HCT116 (cell line): ENCODE measurements at regions not wholly inside any gene's neighbourhood (a gene's known extent, or its start where the extent isn't known, plus 50 kb on each side); places are given as distances from the start of the nearest gene placed in this dataset.

ENCODE experiments used
- ATAC-seq: fragments of 200-7000 bp; cut with Tn5 transposase; 2 replicates; pipeline ENCODE4 v1.9.1; 2020; ENCODE audit warnings: mild to moderate bottlenecking, moderate library complexity
- BruUV-seq: library from RNA; stranded (reverse); fragments of 400-500 nt; replicated peaks from 2 replicates; lab custom pipeline; 2021; lab: Mats Ljungman, UMichigan
- CTCF ChIA-PET: fragments of 300-600 bp; sonication (Branson Sonifier 250); formaldehyde crosslinking; loops from one replicate; lab custom pipeline; 2021; ENCODE audit warnings: antibody characterized with exemption; lab: Charles Lee
- POLR2A ChIA-PET: fragments of 300-600, 350-600 bp; sonication (Branson Sonifier 250); formaldehyde crosslinking; loops from one replicate; lab custom pipeline; 2021; ENCODE audit warnings: antibody characterized with exemption; lab: Charles Lee
- RAD21 ChIA-PET, 2 experiments: fragments of 300-600 bp; sonication (Branson Sonifier 250); formaldehyde crosslinking; loops; one replicate each; lab custom pipeline; 2023; ENCODE audit warnings: low total read pairs in 2 of 2; ENCODE audit not compliant: uncharacterized antibody in 2 of 2, unreplicated experiment in 2 of 2, low non-redundant PET in 1 of 2; lab: Charles Lee
- DNase-seq: peaks from one replicate; pipeline ENCODE4 v3.0.0-alpha.2; 2010; ENCODE audit warnings: low read depth, low spot score
- H2AFZ ChIP-seq: fragments of 200-600 bp; shearing (Covaris generic), sonication (generic); 2 replicates; pipeline ENCODE4 v1.6.1; 2017; ENCODE audit warnings: low read depth, mixed run types, mixed read lengths, antibody characterized with exemption, low read length; ENCODE audit not compliant: poor library complexity, severe bottlenecking
- H3K27ac ChIP-seq: 2 replicates; pipeline ENCODE4 v1.5.1; 2012; ENCODE audit warnings: low read depth, low read length
- H3K27me3 ChIP-seq: fragments of 200-600 bp; sonication (generic); 2 replicates; pipeline ENCODE4 v1.6.1; 2016; ENCODE audit warnings: mixed run types, low read length, mixed read lengths; ENCODE audit not compliant: insufficient read depth
- H3K36me3 ChIP-seq, 2 experiments: fragments of 200-500 bp in 1 of 2; fragments of 200-600 bp in 1 of 2; sonication (Bioruptor generic) in 1 of 2; sonication (generic) in 1 of 2; 2 replicates each; pipeline versions ENCODE4 v1.5.1 to v1.6.1; 2014 to 2016; ENCODE audit warnings: low read length in 2 of 2, inconsistent platforms in 1 of 2, mixed read lengths in 1 of 2, mixed run types in 1 of 2; ENCODE audit not compliant: insufficient read depth in 2 of 2, control insufficient read depth in 1 of 2
- H3K4me1 ChIP-seq, 2 experiments: fragments of 200-600 bp in 1 of 2; sonication (generic) in 1 of 2; 2 replicates each; pipeline versions ENCODE4 v1.5.1 to v1.6.1; 2012 to 2017; ENCODE audit warnings: low read length in 2 of 2, inconsistent platforms in 1 of 2, mild to moderate bottlenecking in 1 of 2, mixed read lengths in 1 of 2, mixed run types in 1 of 2, moderate library complexity in 1 of 2; ENCODE audit not compliant: insufficient read depth in 2 of 2, control insufficient read depth in 1 of 2
- H3K4me2 ChIP-seq: fragments of 200-600 bp; sonication (generic); 2 replicates; pipeline ENCODE4 v1.6.1; 2017; ENCODE audit warnings: mixed run types, low read length, mixed read lengths
- H3K4me3 ChIP-seq, 2 experiments: fragments of 200-600 bp in 1 of 2; sonication (generic) in 1 of 2; replicated peaks in 1 of 2; 2 replicates each; pipeline ENCODE4 v1.5.1; 2011 to 2016; ENCODE audit warnings: low read length in 2 of 2, control low read depth in 1 of 2, low read depth in 1 of 2, mild to moderate bottlenecking in 1 of 2, mixed read lengths in 1 of 2, mixed run types in 1 of 2
- H3K79me2 ChIP-seq: fragments of 200-600 bp; sonication (generic); 2 replicates; pipeline ENCODE4 v1.6.1; 2017; ENCODE audit warnings: mild to moderate bottlenecking, mixed run types, low read length, moderate library complexity, mixed read lengths; ENCODE audit not compliant: insufficient read depth
- H3K9ac ChIP-seq: fragments of 200-600 bp; sonication (generic); 2 replicates; pipeline ENCODE4 v1.6.1; 2016; ENCODE audit warnings: low read length, mixed read lengths
- H3K9me2 ChIP-seq: fragments of 200-600 bp; sonication (generic), shearing (Covaris generic); 2 replicates; pipeline ENCODE4 v1.6.1; 2017; ENCODE audit warnings: mixed run types, mild to moderate bottlenecking, moderate library complexity; ENCODE audit not compliant: insufficient read depth
- H3K9me3 ChIP-seq, 2 experiments: fragments of 200-500 bp in 1 of 2; fragments of 200-600 bp in 1 of 2; sonication (Bioruptor generic) in 1 of 2; sonication (generic) in 1 of 2; 2 replicates each; pipeline ENCODE4 v1.6.1; 2014 to 2017; ENCODE audit warnings: low read length in 2 of 2, mixed read lengths in 2 of 2, inconsistent platforms in 1 of 2, low read depth in 1 of 2, mild to moderate bottlenecking in 1 of 2, mixed run types in 1 of 2, moderate library complexity in 1 of 2; ENCODE audit not compliant: control insufficient read depth in 1 of 2, insufficient read depth in 1 of 2
- H4K20me1 ChIP-seq: fragments of 200-600 bp; sonication (generic), shearing (Covaris generic); 2 replicates; pipeline ENCODE4 v1.6.1; 2017; ENCODE audit warnings: mixed run types, mild to moderate bottlenecking, moderate library complexity; ENCODE audit not compliant: insufficient read depth
- CBX3 ChIP-seq: IDR thresholded peaks from 2 replicates; pipeline ENCODE4 v1.6.1; 2012; ENCODE audit warnings: low read depth
- JUND ChIP-seq: IDR thresholded peaks from 2 replicates; pipeline ENCODE4 v1.6.1; 2012
- SRF ChIP-seq: IDR thresholded peaks from 2 replicates; pipeline ENCODE4 v1.6.1; 2012; ENCODE audit warnings: low read depth
- ZNF274 ChIP-seq: fragments of 200-500 bp; sonication (Bioruptor generic); IDR thresholded peaks from 2 replicates; pipeline ENCODE4 v1.6.1; 2014; ENCODE audit warnings: mild to moderate bottlenecking, low read depth, low read length, inconsistent platforms
- intact Hi-C: fragments of 100-400 bp; cut with micrococcal nuclease; formaldehyde crosslinking; loops from 2 replicates; pipeline ENCODE4 v1.10.0; 2022
- TF ChIP-seq, protein P1 (sequence below), 3 experiments: fragments of 200-600 bp in 1 of 3; sonication (generic) in 1 of 3; IDR thresholded peaks in 2 of 3; conservative IDR thresholded peaks in 1 of 3; 2 replicates each; pipeline ENCODE4 v1.5.1; 2012 to 2017; ENCODE audit warnings: low read depth in 2 of 3, low read length in 2 of 3, antibody characterized with exemption in 1 of 3, borderline replicate concordance in 1 of 3, control low read depth in 1 of 3, mild to moderate bottlenecking in 1 of 3, mixed read lengths in 1 of 3, mixed run types in 1 of 3, moderate library complexity in 1 of 3; ENCODE audit not compliant: insufficient read depth in 1 of 3

DNA sequence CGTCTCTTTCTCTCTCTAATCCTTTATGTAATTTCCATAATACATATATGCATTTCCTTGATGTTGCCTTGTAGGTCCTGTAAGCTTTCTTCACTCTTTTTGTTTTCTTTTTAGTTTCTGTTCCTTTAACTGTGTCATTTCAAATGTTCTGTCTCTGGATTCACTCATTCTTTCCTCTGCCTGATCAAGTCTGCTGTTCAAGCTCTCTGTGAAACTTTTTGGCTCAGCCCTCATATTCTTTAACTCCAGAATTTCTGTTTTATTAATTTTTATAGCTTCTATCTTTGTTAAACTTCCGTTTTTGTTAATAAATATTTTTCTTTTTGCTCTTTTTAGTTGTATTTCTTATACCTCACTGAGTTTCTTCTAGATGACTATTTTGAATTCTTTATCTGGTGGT is 321.3 kb upstream of the LMO3 start:
- Histone ChIP-seq H3K4me1 (no peaks in the 10 kb centered on the region), H3K27ac (no peak overlapping the region), H4K20me1 (no peaks in the 10 kb centered on the region), H3K27me3 (no peaks in the 10 kb centered on the region), H3K4me2 (no peak overlapping the region), H3K9me3 (peaks cover 4 to 5% of the 10 kb centered on the region in 2 experiments; a peak in 2 of 4 replicates), H3K36me3 (no peaks in the 10 kb centered on the region), H3K4me3 (no peak overlapping the region), H2AFZ (no peak overlapping the region), H3K79me2 (no peaks in the 10 kb centered on the region), H3K9me2 (no peaks in the 10 kb centered on the region), H3K9ac (no peak overlapping the region)
- POLR2A ChIA-PET, result no interaction called here
- CTCF ChIA-PET, result no interaction called here
- RAD21 ChIA-PET, result no interaction called here
- intact Hi-C loops, result loop anchor here (2.0 to 10.0 kb wide), 2 partner anchors 52 to 762 kb away; no protein-coding TSS in a partner anchor
- TF ChIP-seq ZNF274 (no peak), JUND (no peak), SRF (no peak)
- TF ChIP-seq, protein P1, sequence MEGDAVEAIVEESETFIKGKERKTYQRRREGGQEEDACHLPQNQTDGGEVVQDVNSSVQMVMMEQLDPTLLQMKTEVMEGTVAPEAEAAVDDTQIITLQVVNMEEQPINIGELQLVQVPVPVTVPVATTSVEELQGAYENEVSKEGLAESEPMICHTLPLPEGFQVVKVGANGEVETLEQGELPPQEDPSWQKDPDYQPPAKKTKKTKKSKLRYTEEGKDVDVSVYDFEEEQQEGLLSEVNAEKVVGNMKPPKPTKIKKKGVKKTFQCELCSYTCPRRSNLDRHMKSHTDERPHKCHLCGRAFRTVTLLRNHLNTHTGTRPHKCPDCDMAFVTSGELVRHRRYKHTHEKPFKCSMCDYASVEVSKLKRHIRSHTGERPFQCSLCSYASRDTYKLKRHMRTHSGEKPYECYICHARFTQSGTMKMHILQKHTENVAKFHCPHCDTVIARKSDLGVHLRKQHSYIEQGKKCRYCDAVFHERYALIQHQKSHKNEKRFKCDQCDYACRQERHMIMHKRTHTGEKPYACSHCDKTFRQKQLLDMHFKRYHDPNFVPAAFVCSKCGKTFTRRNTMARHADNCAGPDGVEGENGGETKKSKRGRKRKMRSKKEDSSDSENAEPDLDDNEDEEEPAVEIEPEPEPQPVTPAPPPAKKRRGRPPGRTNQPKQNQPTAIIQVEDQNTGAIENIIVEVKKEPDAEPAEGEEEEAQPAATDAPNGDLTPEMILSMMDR (IDR thresholded peaks at IDR 0.05 in 2 of 3, conservative IDR thresholded peaks at IDR 0.05 in 1 of 3; ENCODE audit: borderline replicate concordance in 1 of 3, insufficient read depth in 1 of 3, low read depth in 2 of 3, low read length in 2 of 3), result no peak
- DNase-seq (no peak), ATAC-seq (no peak)
- no TSS peak for BruUV-seq

DNA sequence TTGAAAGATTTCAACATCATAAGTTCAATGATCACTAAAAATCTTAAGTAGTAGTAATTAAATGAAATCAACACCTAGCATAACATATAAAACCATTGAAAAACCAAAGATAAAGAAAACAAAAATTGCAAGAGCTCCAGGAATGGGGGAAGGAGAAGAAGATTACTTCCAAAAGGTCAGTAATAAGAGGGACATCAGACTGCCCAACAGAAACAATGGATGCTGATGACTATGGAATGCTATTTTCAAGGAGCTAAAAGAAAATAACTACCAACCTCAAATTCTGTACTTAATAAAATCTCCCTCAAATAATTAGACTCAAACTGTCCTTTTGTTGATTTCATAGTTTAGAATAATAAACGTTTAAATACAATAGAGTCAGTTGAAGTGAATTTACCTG is 314.5 kb upstream of the LMO3 start:
- TF ChIP-seq JUND (no peak), CBX3 (0 out of 2 replicates have a peak, but pooled peaks have one; percentile 15)
- intact Hi-C loops, result loop anchor here (10.0 kb wide), 1 partner anchor 756 kb away; no protein-coding TSS in a partner anchor
- no peak overlapping the region for H3K4me2 ChIP-seq
- H3K9me2 ChIP-seq, result no peaks in the 10 kb centered on the region
- RAD21 ChIA-PET, result no interaction called here
- no peak overlapping the region for H3K9ac ChIP-seq
- no peaks in the 10 kb centered on the region for H4K20me1 ChIP-seq
- POLR2A ChIA-PET, result no interaction called here
- H3K27ac ChIP-seq, result no peak overlapping the region
- no TSS peak for BruUV-seq
- no peaks in the 10 kb centered on the region for H3K27me3 ChIP-seq
- peaks cover 6 to 11% of the 10 kb centered on the region in 2 experiments; a peak in 3 of 4 replicates for H3K9me3 ChIP-seq
- ATAC-seq (no peak), DNase-seq (no peak)
- H3K4me3 ChIP-seq, result no peak overlapping the region
- CTCF ChIA-PET, result no interaction called here
- H3K79me2 ChIP-seq, result no peaks in the 10 kb centered on the region
- no peak overlapping the region for H2AFZ ChIP-seq
- no peaks in the 10 kb centered on the region; a peak in 1 of 4 replicates for H3K36me3 ChIP-seq
- H3K4me1 ChIP-seq, result no peaks in the 10 kb centered on the region
